Nucleus accumbens (tissue), 56 donors: ENCODE measurements at regions not wholly inside any gene's neighbourhood (a gene's known extent, or its start where the extent isn't known, plus 50 kb on each side); places are given as distances from the start of the nearest gene placed in this dataset.
"Not testable (repeated sequence)": the region's sequence is repeated elsewhere in the genome, so short reads cannot be mapped to it uniquely, and the experiment has no call there.

Experiments used
- DNase-seq, 56 donors: peaks; one replicate each; lab custom pipeline; 2025; lab: John Stamatoyannopoulos, UW

- DNase-seq = not testable (repeated sequence)
These were observed 142.2 kb upstream of the ZNF722 start for GRCh38 chr7:63856466-63856865.

- no peak for DNase-seq
These were observed 131.5 kb upstream of the ZNF722 start for GRCh38 chr7:63867127-63867526.

GRCh38 chr7:63874242-63874641, 124.4 kb upstream of the ZNF722 start:
- DNase-seq = not testable (repeated sequence)

GRCh38 chr7:63876707-63877322, 121.8 kb upstream of the ZNF722 start:
- no peak for DNase-seq

GRCh38 chr7:63887031-63887430, 111.6 kb upstream of the ZNF722 start:
- no peak for DNase-seq

GRCh38 chr7:63899691-63900393, 98.8 kb upstream of the ZNF722 start:
- DNase-seq = peak; percentile 2 to 91 (median 79)

- DNase-seq = peak; percentile 17 to 98 (median 92)
These were observed 98.0 kb upstream of the ZNF722 start for GRCh38 chr7:63900394-63901203.

GRCh38 chr7:63901204-63901506, 97.5 kb upstream of the ZNF722 start:
- DNase-seq = peak in 7 of 56 donors; percentile 17 to 44 (median 38)

GRCh38 chr7:63918986-63919385, 79.7 kb upstream of the ZNF722 start:
- DNase-seq = peak in 2 of 56 donors; percentile 12 to 16

GRCh38 chr7:63925262-63925625, 73.4 kb upstream of the ZNF722 start:
- DNase-seq = peak in 4 of 56 donors; percentile 32 to 48 (median 42)

GRCh38 chr7:63925626-63926460, 72.8 kb upstream of the ZNF722 start:
- peak; percentile 36 to 97 (median 91) for DNase-seq

GRCh38 chr7:63927261-63927660, 71.4 kb upstream of the ZNF722 start:
- DNase-seq = no peak

GRCh38 chr7:63931057-63931600, 67.5 kb upstream of the ZNF722 start:
- no peak for DNase-seq

GRCh38 chr7:63931985-63932577, 66.6 kb upstream of the ZNF722 start:
- no peak for DNase-seq
